ENCODE measurements at regions not wholly inside any gene's neighbourhood (a gene's known extent, or its start where the extent isn't known, plus 50 kb on each side); places are given as distances from the start of the nearest gene placed in this dataset.
"Not testable (repeated sequence)": the region's sequence is repeated elsewhere in the genome, so short reads cannot be mapped to it uniquely, and the experiment has no call there.

- no peaks in the 10 kb centered on the region for H3K36me3 Mint-ChIP-seq (ENCODE audit: insufficient read depth in 2 of 2)
- no peaks in the 10 kb centered on the region for H3K27me3 Mint-ChIP-seq (ENCODE audit: low read depth)
- H3K4me1 Mint-ChIP-seq (ENCODE audit: low read depth): no peaks in the 10 kb centered on the region
Observed at GRCh38 chr15:36005542-36005941, 459.6 kb upstream of the DPH6 start.

GRCh38 chr15:36007699-36008098 is 461.7 kb upstream of the DPH6 start:
- H3K4me3 Mint-ChIP-seq: no peak overlapping the region

More at GRCh38 chr15:36005542-36005941, 459.6 kb upstream of the DPH6 start:
- Mint-ChIP-seq H3K27ac (no peak overlapping the region), H3K9me3 (peaks cover 0 to 3% of the 10 kb centered on the region in 2 donors), H3K4me3 (no peak overlapping the region)
- ATAC-seq (replicated peaks in 1 of 2) (no peak), DNase-seq (no peak)

GRCh38 chr15:36008719-36009118 is 462.8 kb upstream of the DPH6 start:
- Mint-ChIP-seq H3K27ac (no peak overlapping the region), H3K9me3 (peaks cover 1 to 3% of the 10 kb centered on the region in 2 donors), H3K27me3 (ENCODE audit: low read depth) (no peaks in the 10 kb centered on the region), H3K4me3 (no peak overlapping the region), H3K36me3 (ENCODE audit: insufficient read depth in 2 of 2) (no peaks in the 10 kb centered on the region), H3K4me1 (ENCODE audit: low read depth) (no peaks in the 10 kb centered on the region)
- no peak for ATAC-seq (replicated peaks in 1 of 2)
- DNase-seq: no peak

More at GRCh38 chr15:36007699-36008098, 461.7 kb upstream of the DPH6 start:
- DNase-seq (no peak), ATAC-seq (replicated peaks in 1 of 2) (no peak)
- no peaks in the 10 kb centered on the region for H3K4me1 Mint-ChIP-seq (ENCODE audit: low read depth)
- H3K9me3 Mint-ChIP-seq: peaks cover 0 to 2% of the 10 kb centered on the region in 2 donors
- no peaks in the 10 kb centered on the region for H3K27me3 Mint-ChIP-seq (ENCODE audit: low read depth)
- H3K36me3 Mint-ChIP-seq (ENCODE audit: insufficient read depth in 2 of 2): no peaks in the 10 kb centered on the region
- no peak overlapping the region for H3K27ac Mint-ChIP-seq

GRCh38 chr15:36024031-36024688 is 478.2 kb upstream of the DPH6 start:
- Mint-ChIP-seq H3K9me3 (peaks cover 0 to 2% of the 10 kb centered on the region in 2 donors), H3K4me1 (ENCODE audit: low read depth) (no peaks in the 10 kb centered on the region), H3K4me3 (no peak overlapping the region), H3K27me3 (ENCODE audit: low read depth) (no peaks in the 10 kb centered on the region), H3K36me3 (ENCODE audit: insufficient read depth in 2 of 2) (no peaks in the 10 kb centered on the region), H3K27ac (no peak overlapping the region)
- ATAC-seq (replicated peaks in 1 of 2) (no peak), DNase-seq (no peak)

- no peaks in the 10 kb centered on the region for H3K36me3 Mint-ChIP-seq (ENCODE audit: insufficient read depth in 2 of 2)
- H3K27me3 Mint-ChIP-seq (ENCODE audit: low read depth): no peaks in the 10 kb centered on the region
- H3K9me3 Mint-ChIP-seq: peaks cover 0 to 2% of the 10 kb centered on the region in 2 donors
- no peak overlapping the region for H3K27ac Mint-ChIP-seq
- no peaks in the 10 kb centered on the region for H3K4me1 Mint-ChIP-seq (ENCODE audit: low read depth)
- no peak overlapping the region for H3K4me3 Mint-ChIP-seq
- ATAC-seq (replicated peaks in 1 of 2) (no peak), DNase-seq (no peak)
Observed at GRCh38 chr15:36026627-36027283, 480.8 kb upstream of the DPH6 start.

GRCh38 chr15:36029606-36030210 is 483.7 kb upstream of the DPH6 start:
- DNase-seq (no peak), ATAC-seq (replicated peaks in 1 of 2) (no peak)
- H3K9me3 Mint-ChIP-seq: peaks cover 2 to 5% of the 10 kb centered on the region in 2 donors
- H3K27ac Mint-ChIP-seq: no peak overlapping the region
- no peak overlapping the region for H3K4me3 Mint-ChIP-seq
- H3K4me1 Mint-ChIP-seq (ENCODE audit: low read depth): no peaks in the 10 kb centered on the region
- H3K27me3 Mint-ChIP-seq (ENCODE audit: low read depth): no peaks in the 10 kb centered on the region
- no peaks in the 10 kb centered on the region for H3K36me3 Mint-ChIP-seq (ENCODE audit: insufficient read depth in 2 of 2)

GRCh38 chr15:36039996-36040572 is 494.1 kb upstream of the DPH6 start:
- no peak for ATAC-seq (replicated peaks in 1 of 2)
- Mint-ChIP-seq H3K9me3 (peaks cover 3 to 4% of the 10 kb centered on the region in 2 donors), H3K27ac (no peak overlapping the region), H3K36me3 (ENCODE audit: insufficient read depth in 2 of 2) (no peaks in the 10 kb centered on the region), H3K4me3 (no peak overlapping the region), H3K4me1 (ENCODE audit: low read depth) (no peaks in the 10 kb centered on the region), H3K27me3 (ENCODE audit: low read depth) (no peaks in the 10 kb centered on the region)
- DNase-seq: no peak

- not testable (repeated sequence) for H3K36me3 Mint-ChIP-seq (ENCODE audit: insufficient read depth in 2 of 2); ATAC-seq (replicated peaks in 1 of 2); H3K9me3 Mint-ChIP-seq; H3K4me1 Mint-ChIP-seq (ENCODE audit: low read depth); H3K4me3 Mint-ChIP-seq; H3K27me3 Mint-ChIP-seq (ENCODE audit: low read depth); DNase-seq; H3K27ac Mint-ChIP-seq
Observed at GRCh38 chr15:36047018-36047716, 501.2 kb upstream of the DPH6 start.

GRCh38 chr15:36050899-36051298 is 504.9 kb upstream of the DPH6 start:
- Mint-ChIP-seq H3K4me3 (no peak overlapping the region), H3K36me3 (ENCODE audit: insufficient read depth in 2 of 2) (no peaks in the 10 kb centered on the region), H3K27ac (no peak overlapping the region), H3K9me3 (peaks cover 0 to 7% of the 10 kb centered on the region in 2 donors), H3K27me3 (ENCODE audit: low read depth) (no peaks in the 10 kb centered on the region), H3K4me1 (ENCODE audit: low read depth) (no peaks in the 10 kb centered on the region)
- DNase-seq (no peak), ATAC-seq (replicated peaks in 1 of 2) (no peak)

- not testable (repeated sequence) for H3K27me3 Mint-ChIP-seq (ENCODE audit: low read depth); H3K9me3 Mint-ChIP-seq; DNase-seq; H3K4me1 Mint-ChIP-seq (ENCODE audit: low read depth); H3K27ac Mint-ChIP-seq; ATAC-seq (replicated peaks in 1 of 2); H3K4me3 Mint-ChIP-seq; H3K36me3 Mint-ChIP-seq (ENCODE audit: insufficient read depth in 2 of 2)
Observed at GRCh38 chr15:36052641-36053040, 506.7 kb upstream of the DPH6 start.

GRCh38 chr15:36053746-36054145 is 507.8 kb upstream of the DPH6 start:
- Mint-ChIP-seq H3K9me3 (peaks cover 2 to 3% of the 10 kb centered on the region in 2 donors), H3K4me3 (no peak overlapping the region), H3K36me3 (ENCODE audit: insufficient read depth in 2 of 2) (no peaks in the 10 kb centered on the region), H3K4me1 (ENCODE audit: low read depth) (no peaks in the 10 kb centered on the region), H3K27me3 (ENCODE audit: low read depth) (no peaks in the 10 kb centered on the region), H3K27ac (no peak overlapping the region)
- DNase-seq: no peak
- ATAC-seq (replicated peaks in 1 of 2): no peak

- Mint-ChIP-seq H3K9me3 (peaks cover 2% of the 10 kb centered on the region in 2 donors), H3K4me3 (no peak overlapping the region), H3K36me3 (ENCODE audit: insufficient read depth in 2 of 2) (no peaks in the 10 kb centered on the region), H3K4me1 (ENCODE audit: low read depth) (no peaks in the 10 kb centered on the region), H3K27ac (no peak overlapping the region), H3K27me3 (ENCODE audit: low read depth) (no peaks in the 10 kb centered on the region)
- no peak for DNase-seq
- no peak for ATAC-seq (replicated peaks in 1 of 2)
Observed at GRCh38 chr15:36059596-36059995, 513.6 kb upstream of the DPH6 start.

- DNase-seq: no peak
- no peak for ATAC-seq (replicated peaks in 1 of 2)
- Mint-ChIP-seq H3K4me1 (ENCODE audit: low read depth) (no peaks in the 10 kb centered on the region), H3K4me3 (no peak overlapping the region), H3K36me3 (ENCODE audit: insufficient read depth in 2 of 2) (no peaks in the 10 kb centered on the region), H3K27ac (no peak overlapping the region), H3K27me3 (ENCODE audit: low read depth) (no peaks in the 10 kb centered on the region), H3K9me3 (peaks cover 0 to 2% of the 10 kb centered on the region in 2 donors)
Observed at GRCh38 chr15:36062357-36062756, 516.4 kb upstream of the DPH6 start.
